Keratinocyte (primary cell): ENCODE measurements at regions not wholly inside any gene's neighbourhood (a gene's known extent, or its start where the extent isn't known, plus 50 kb on each side); places are given as distances from the start of the nearest gene placed in this dataset.
"Not testable (repeated sequence)": the region's sequence is repeated elsewhere in the genome, so short reads cannot be mapped to it uniquely, and the experiment has no call there.

Experiments
- CTCF ChIP-seq, 3 experiments: IDR thresholded peaks in 1 of 3; conservative IDR thresholded peaks in 1 of 3; optimal IDR thresholded peaks in 1 of 3; 2 replicates in 2 of 3; 3 replicates in 1 of 3; pipeline versions ENCODE3 to v1.5.1; 2011; ENCODE audit warnings: low read length in 3 of 3, mild to moderate bottlenecking in 3 of 3, moderate library complexity in 2 of 3, control low read depth in 1 of 3, inconsistent platforms in 1 of 3; ENCODE audit not compliant: insufficient read depth in 2 of 3; ENCODE audit errors: extremely low read depth in 1 of 3
- EZH2 ChIP-seq: IDR thresholded peaks from one replicate; pipeline ENCODE4 v1.6.1; 2012; ENCODE audit warnings: inconsistent platforms, mild to moderate bottlenecking, low read length, moderate library complexity

GRCh38 chr17:16832206-16832605, 139.7 kb downstream of the TNFRSF13B start:
- not testable (repeated sequence) for TF ChIP-seq CTCF (optimal IDR thresholded peaks at IDR 0.05 in 1 of 3, IDR thresholded peaks at IDR 0.05 in 1 of 3, conservative IDR thresholded peaks at IDR 0.05 in 1 of 3; ENCODE audit: extremely low read depth in 1 of 3, insufficient read depth in 2 of 3, low read length in 3 of 3); EZH2
